Trophoblast cell (in vitro differentiated cells and primary cell): ENCODE measurements at regions not wholly inside any gene's neighbourhood (a gene's known extent, or its start where the extent isn't known, plus 50 kb on each side); places are given as distances from the start of the nearest gene placed in this dataset.

Experiments
- DNase-seq, 2 donors: peaks; one replicate each; pipeline ENCODE4 v3.0.0-alpha.2; 2016
- H2AFZ ChIP-seq: 2 replicates; pipeline ENCODE4 v1.6.1; 2013; ENCODE audit warnings: low read length, moderate library complexity, mild to moderate bottlenecking; ENCODE audit not compliant: insufficient read depth, poor library complexity
- H2AK5ac ChIP-seq: 2 replicates; pipeline ENCODE4 v1.6.1; 2013; ENCODE audit warnings: mild to moderate bottlenecking, low read length
- H2BK120ac ChIP-seq: 2 replicates; pipeline ENCODE4 v1.6.1; 2013; ENCODE audit warnings: low read length, mild to moderate bottlenecking, moderate library complexity; ENCODE audit not compliant: insufficient read depth, poor library complexity
- H2BK12ac ChIP-seq: 2 replicates; pipeline ENCODE4 v1.6.1; 2013; ENCODE audit warnings: mild to moderate bottlenecking, low read length, moderate library complexity
- H2BK5ac ChIP-seq: 2 replicates; pipeline ENCODE4 v1.6.1; 2013; ENCODE audit warnings: low read length, low read depth, moderate library complexity, mild to moderate bottlenecking; ENCODE audit not compliant: poor library complexity
- H3K14ac ChIP-seq: 2 replicates; pipeline ENCODE4 v1.6.1; 2013; ENCODE audit warnings: mild to moderate bottlenecking, low read length
- H3K18ac ChIP-seq: 2 replicates; pipeline ENCODE4 v1.6.1; 2013; ENCODE audit warnings: mild to moderate bottlenecking, low read length
- H3K23ac ChIP-seq: 2 replicates; pipeline ENCODE4 v1.6.1; 2013; ENCODE audit warnings: low read length
- H3K27ac ChIP-seq: 2 replicates; pipeline ENCODE4 v1.5.1; 2013; ENCODE audit warnings: low read depth, mild to moderate bottlenecking, inconsistent platforms, low read length, moderate library complexity
- H3K27me3 ChIP-seq: 2 replicates; pipeline ENCODE4 v1.6.1; 2013; ENCODE audit warnings: inconsistent platforms, mild to moderate bottlenecking, low read length, moderate library complexity; ENCODE audit not compliant: insufficient read depth
- H3K36me3 ChIP-seq, 2 experiments: 1 replicate in 1 of 2; 2 replicates in 1 of 2; pipeline ENCODE4 v1.6.1; 2013; ENCODE audit warnings: low read length in 2 of 2, mild to moderate bottlenecking in 2 of 2, moderate library complexity in 1 of 2; ENCODE audit not compliant: insufficient read depth in 2 of 2, control insufficient read depth in 1 of 2
- H3K4ac ChIP-seq: 2 replicates; pipeline ENCODE4 v1.6.1; 2013; ENCODE audit warnings: low read depth, mild to moderate bottlenecking, low read length, moderate library complexity
- H3K4me1 ChIP-seq, 2 experiments: 1 replicate in 1 of 2; 2 replicates in 1 of 2; pipeline ENCODE4 v1.6.1; 2013; ENCODE audit warnings: low read length in 2 of 2, mild to moderate bottlenecking in 2 of 2, moderate library complexity in 1 of 2; ENCODE audit not compliant: insufficient read depth in 2 of 2, control insufficient read depth in 1 of 2
- H3K4me2 ChIP-seq: 2 replicates; pipeline ENCODE4 v1.6.1; 2013; ENCODE audit warnings: inconsistent platforms, mild to moderate bottlenecking, low read length, moderate library complexity
- H3K4me3 ChIP-seq: 2 replicates; pipeline ENCODE4 v1.5.1; 2013; ENCODE audit warnings: mild to moderate bottlenecking, low read depth, low read length, inconsistent platforms
- H3K79me1 ChIP-seq: one replicate; pipeline ENCODE4 v1.6.1; 2013; ENCODE audit warnings: low read length
- H3K79me2 ChIP-seq: 2 replicates; pipeline ENCODE4 v1.6.1; 2013; ENCODE audit warnings: low read length, mild to moderate bottlenecking; ENCODE audit not compliant: control insufficient read depth, insufficient read depth, poor library complexity
- H3K9ac ChIP-seq: 2 replicates; pipeline ENCODE4 v1.6.1; 2013; ENCODE audit warnings: mild to moderate bottlenecking, low read length
- H3K9me3 ChIP-seq: 2 replicates; pipeline ENCODE4 v1.6.1; 2013; ENCODE audit warnings: low read depth, mild to moderate bottlenecking, control low read depth, inconsistent platforms, low read length; ENCODE audit not compliant: insufficient read depth
- H4K12ac ChIP-seq: 2 replicates; pipeline ENCODE4 v1.6.1; 2013; ENCODE audit warnings: low read depth, mild to moderate bottlenecking, low read length, moderate library complexity
- H4K8ac ChIP-seq: 2 replicates; pipeline ENCODE4 v1.6.1; 2013; ENCODE audit warnings: low read depth, mild to moderate bottlenecking, low read length, moderate library complexity
- H4K91ac ChIP-seq: one replicate; pipeline ENCODE4 v1.6.1; 2013; ENCODE audit warnings: low read depth, mild to moderate bottlenecking, low read length, moderate library complexity
- WGBS: extraction: QIAGEN DNeasy Blood & Tissue Kit; methylation state at CpG from one replicate; pipeline ENCODE4 v1.1.7; 2013; ENCODE audit warnings: missing lambda C conversion rate; ENCODE audit not compliant: insufficient read length, insufficient coverage; ENCODE audit errors: extremely low coverage; 5-methylcytosine and 5-hydroxymethylcytosine counted together

GRCh38 chr6:82602776-82603175, 239.2 kb downstream of the TPBG start:
- no peaks in the 10 kb centered on the region for H3K9me3 ChIP-seq
- no peak overlapping the region for H3K23ac ChIP-seq
- WGBS = no CpG with 5 or more reads among the region's 4 CpGs
- no peak overlapping the region for H3K27ac ChIP-seq
- no peak overlapping the region for H2BK12ac ChIP-seq
- H3K4ac ChIP-seq = no peak overlapping the region
- no peaks in the 10 kb centered on the region for H3K36me3 ChIP-seq
- H4K91ac ChIP-seq = no peak overlapping the region
- no peak overlapping the region for H2BK5ac ChIP-seq
- H3K9ac ChIP-seq = no peak overlapping the region
- no peak overlapping the region for H3K4me2 ChIP-seq
- H3K27me3 ChIP-seq = no peaks in the 10 kb centered on the region
- no peak overlapping the region for H3K18ac ChIP-seq
- H2BK120ac ChIP-seq = no peak overlapping the region
- H2AFZ ChIP-seq = no peak overlapping the region
- H3K79me1 ChIP-seq = no peaks in the 10 kb centered on the region
- no peak for DNase-seq
- no peak overlapping the region for H3K14ac ChIP-seq
- no peaks in the 10 kb centered on the region for H3K4me1 ChIP-seq
- no peak overlapping the region for H2AK5ac ChIP-seq
- H3K79me2 ChIP-seq = no peaks in the 10 kb centered on the region
- H3K4me3 ChIP-seq = no peak overlapping the region
- no peak overlapping the region for H4K12ac ChIP-seq
- no peak overlapping the region for H4K8ac ChIP-seq

GRCh38 chr6:82603871-82604270, 240.3 kb downstream of the TPBG start:
- no peak for DNase-seq
- Histone ChIP-seq H3K79me2 (no peaks in the 10 kb centered on the region), H3K4me2 (no peak overlapping the region), H3K9ac (no peak overlapping the region), H4K12ac (no peak overlapping the region), H4K8ac (no peak overlapping the region), H3K4me1 (no peaks in the 10 kb centered on the region), H2BK5ac (no peak overlapping the region), H3K27ac (no peak overlapping the region), H3K4ac (no peak overlapping the region), H3K27me3 (no peaks in the 10 kb centered on the region), H3K9me3 (no peaks in the 10 kb centered on the region), H3K36me3 (no peaks in the 10 kb centered on the region), H3K79me1 (no peaks in the 10 kb centered on the region), H2AK5ac (no peak overlapping the region), H3K4me3 (no peak overlapping the region), H2AFZ (no peak overlapping the region), H2BK120ac (no peak overlapping the region), H3K18ac (no peak overlapping the region), H3K23ac (no peak overlapping the region), H4K91ac (no peak overlapping the region), H3K14ac (no peak overlapping the region), H2BK12ac (no peak overlapping the region)
- WGBS = no CpG with 5 or more reads among the region's 1 CpG

GRCh38 chr6:82607998-82608725, 244.5 kb downstream of the TPBG start:
- H3K27ac ChIP-seq = no peak overlapping the region
- no peak overlapping the region for H3K14ac ChIP-seq
- H4K8ac ChIP-seq = no peak overlapping the region
- no peak overlapping the region for H3K23ac ChIP-seq
- H2BK5ac ChIP-seq = no peak overlapping the region
- no peaks in the 10 kb centered on the region for H3K27me3 ChIP-seq
- no peak overlapping the region for H4K12ac ChIP-seq
- H3K36me3 ChIP-seq = no peaks in the 10 kb centered on the region
- H2AK5ac ChIP-seq = no peak overlapping the region
- H4K91ac ChIP-seq = no peak overlapping the region
- H3K79me2 ChIP-seq = no peaks in the 10 kb centered on the region
- H3K18ac ChIP-seq = no peak overlapping the region
- H3K9me3 ChIP-seq = no peaks in the 10 kb centered on the region
- H3K79me1 ChIP-seq = no peaks in the 10 kb centered on the region
- no peak overlapping the region for H3K4ac ChIP-seq
- no peak overlapping the region for H3K9ac ChIP-seq
- H2BK12ac ChIP-seq = no peak overlapping the region
- no peak for DNase-seq
- no peak overlapping the region for H2AFZ ChIP-seq
- H3K4me1 ChIP-seq = no peaks in the 10 kb centered on the region
- WGBS = no CpG with 5 or more reads among the region's 1 CpG
- no peak overlapping the region for H3K4me3 ChIP-seq
- no peak overlapping the region for H3K4me2 ChIP-seq
- no peak overlapping the region for H2BK120ac ChIP-seq

- H2BK120ac ChIP-seq = no peak overlapping the region
Measured at GRCh38 chr6:82608781-82609180, 245.2 kb downstream of the TPBG start.

More at GRCh38 chr6:82608781-82609180, 245.2 kb downstream of the TPBG start:
- H2BK12ac ChIP-seq = no peak overlapping the region
- no peaks in the 10 kb centered on the region for H3K4me1 ChIP-seq
- H3K27ac ChIP-seq = no peak overlapping the region
- no peak overlapping the region for H3K9ac ChIP-seq
- H4K12ac ChIP-seq = no peak overlapping the region
- DNase-seq = no peak
- H2AFZ ChIP-seq = no peak overlapping the region
- no peak overlapping the region for H3K4me2 ChIP-seq
- no peak overlapping the region for H4K91ac ChIP-seq
- no peak overlapping the region for H3K4me3 ChIP-seq
- H3K79me1 ChIP-seq = no peaks in the 10 kb centered on the region
- no peaks in the 10 kb centered on the region for H3K36me3 ChIP-seq
- no peak overlapping the region for H3K14ac ChIP-seq
- no CpG with 5 or more reads among the region's 4 CpGs for WGBS
- H3K27me3 ChIP-seq = no peaks in the 10 kb centered on the region
- no peak overlapping the region for H3K18ac ChIP-seq
- H4K8ac ChIP-seq = no peak overlapping the region
- H3K79me2 ChIP-seq = no peaks in the 10 kb centered on the region
- no peak overlapping the region for H2AK5ac ChIP-seq
- no peaks in the 10 kb centered on the region for H3K9me3 ChIP-seq
- no peak overlapping the region for H2BK5ac ChIP-seq
- no peak overlapping the region for H3K23ac ChIP-seq
- no peak overlapping the region for H3K4ac ChIP-seq
